CD4-positive, alpha-beta T cell treated with Interferon alpha-2 for 1 hour (primary cell): ENCODE measurements at regions not wholly inside any gene's neighbourhood (a gene's known extent, or its start where the extent isn't known, plus 50 kb on each side); places are given as distances from the start of the nearest gene placed in this dataset.

Experiments
- DNase-seq, 2 donors: peaks; one replicate each; pipeline ENCODE4 v3.0.0-alpha.2; 2020 to 2022

- no peak for DNase-seq
Measured at GRCh38 chr11:127106938-127107337, 106.4 kb upstream of the KIRREL3 start.

- DNase-seq, result no peak
Measured at GRCh38 chr11:127105593-127106541, 105.3 kb upstream of the KIRREL3 start.

GRCh38 chr11:127103586-127104388 lies 103.2 kb upstream of the KIRREL3 start:
- DNase-seq, result no peak

GRCh38 chr11:127098684-127099083 lies 98.1 kb upstream of the KIRREL3 start:
- no peak for DNase-seq

- no peak for DNase-seq
Measured at GRCh38 chr11:127080735-127081134, 80.2 kb upstream of the KIRREL3 start.

DNA sequence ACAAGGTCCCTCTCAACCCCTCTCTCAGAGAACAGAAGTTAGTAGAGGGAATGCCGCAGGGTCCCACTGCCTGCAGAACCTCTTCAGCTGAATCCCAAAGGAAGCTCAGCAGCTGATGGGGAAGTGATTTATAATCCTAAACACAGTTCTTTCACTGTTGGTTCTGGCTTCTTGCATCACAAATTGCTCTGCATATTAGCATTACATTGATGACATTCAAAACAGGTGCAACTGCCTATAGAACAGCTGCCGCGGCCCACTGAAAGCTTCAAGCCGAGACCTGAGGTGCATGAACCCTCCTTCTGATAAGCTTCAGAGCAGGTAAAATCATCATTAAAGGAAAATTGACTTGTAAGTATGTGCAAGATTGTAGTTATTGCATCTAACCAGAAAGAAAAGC lies 75.2 kb upstream of the KIRREL3 start:
- no peak for DNase-seq

- no peak for DNase-seq
Measured at GRCh38 chr11:127074151-127074761, 73.7 kb upstream of the KIRREL3 start.

- DNase-seq, result no peak
Measured at GRCh38 chr11:127073621-127074020, 73.1 kb upstream of the KIRREL3 start.

- no peak for DNase-seq
Measured at GRCh38 chr11:127071606-127072005, 71.0 kb upstream of the KIRREL3 start.

GRCh38 chr11:127070808-127071207 lies 70.2 kb upstream of the KIRREL3 start:
- DNase-seq, result no peak

GRCh38 chr11:127066401-127067090 lies 66.0 kb upstream of the KIRREL3 start:
- DNase-seq, result no peak

- no peak for DNase-seq
Measured at GRCh38 chr11:127063241-127063640, 62.7 kb upstream of the KIRREL3 start.

- no peak for DNase-seq
Measured at GRCh38 chr11:127061947-127062346, 61.4 kb upstream of the KIRREL3 start.

- no peak for DNase-seq
Measured at GRCh38 chr11:127059750-127060149, 59.2 kb upstream of the KIRREL3 start.

GRCh38 chr11:127059286-127059685 lies 58.7 kb upstream of the KIRREL3 start:
- no peak for DNase-seq

DNA sequence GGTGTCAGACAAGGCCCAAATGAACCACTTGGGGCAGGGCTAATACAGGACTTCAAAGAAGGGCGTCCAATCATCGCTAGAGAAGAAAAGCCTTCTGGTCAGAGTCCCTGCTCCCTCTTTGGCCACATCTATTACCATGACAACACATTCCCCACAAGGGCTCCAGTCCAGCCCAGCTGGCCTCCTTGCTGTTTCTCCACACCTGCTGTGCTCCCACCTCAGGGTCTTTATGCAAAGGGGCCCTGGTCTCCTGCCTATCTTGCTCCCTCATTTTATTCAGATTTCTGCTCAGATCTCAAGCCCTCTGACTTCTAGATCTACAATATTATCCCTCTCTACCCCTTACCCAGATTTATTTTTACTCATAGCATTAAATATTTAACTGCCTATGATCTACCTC lies 58.0 kb upstream of the KIRREL3 start:
- no peak for DNase-seq

DNA sequence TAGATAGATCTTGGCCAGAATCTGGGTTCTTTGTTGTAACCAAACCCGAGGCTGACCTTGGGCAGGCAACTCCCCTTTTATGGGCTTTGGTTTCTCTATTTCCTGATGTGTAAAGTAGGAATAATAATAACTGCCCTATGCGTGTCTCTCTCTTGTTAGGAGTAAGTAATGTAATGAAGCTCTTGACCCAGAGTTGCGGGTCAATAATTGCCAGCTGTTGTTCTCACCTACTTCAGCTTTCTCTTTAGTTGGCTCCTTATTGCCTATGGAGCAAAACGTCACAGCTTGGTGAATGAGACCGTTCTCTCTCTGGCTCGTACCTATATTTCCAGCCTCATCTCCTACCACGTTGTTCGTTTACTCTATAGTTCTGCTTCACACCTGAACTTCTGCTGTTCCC lies 56.6 kb upstream of the KIRREL3 start:
- no peak for DNase-seq

DNA sequence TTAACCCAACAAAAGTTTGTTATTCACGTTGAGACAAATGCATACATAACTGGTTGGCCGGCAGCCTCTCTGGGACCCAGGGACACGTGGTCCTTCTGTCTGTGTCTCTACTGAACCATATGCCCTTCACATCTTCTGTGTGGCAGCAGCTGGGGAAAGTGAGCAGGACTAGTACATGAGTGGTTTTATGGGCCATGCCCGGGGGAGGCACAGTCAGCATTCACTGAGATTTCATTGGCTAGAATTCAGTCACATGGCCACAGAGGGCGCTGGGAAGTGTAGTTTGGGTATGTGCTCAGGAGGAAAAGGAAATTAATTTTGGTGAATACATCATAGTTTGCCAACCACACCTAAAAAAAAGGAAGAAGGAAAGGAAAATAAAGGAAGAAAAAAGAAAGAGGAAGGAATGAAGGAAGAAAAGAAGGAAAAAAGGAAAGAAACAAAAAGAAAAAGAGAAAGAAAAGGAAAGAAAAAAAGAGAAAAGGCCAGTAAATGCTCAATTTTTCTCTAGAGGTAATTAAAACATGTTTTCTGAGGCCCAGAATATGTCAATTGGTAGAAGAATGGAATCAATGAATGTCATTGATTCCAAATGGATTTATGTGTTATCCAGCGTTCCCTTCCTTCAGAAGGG lies 55.9 kb upstream of the KIRREL3 start:
- DNase-seq, result no peak

DNA sequence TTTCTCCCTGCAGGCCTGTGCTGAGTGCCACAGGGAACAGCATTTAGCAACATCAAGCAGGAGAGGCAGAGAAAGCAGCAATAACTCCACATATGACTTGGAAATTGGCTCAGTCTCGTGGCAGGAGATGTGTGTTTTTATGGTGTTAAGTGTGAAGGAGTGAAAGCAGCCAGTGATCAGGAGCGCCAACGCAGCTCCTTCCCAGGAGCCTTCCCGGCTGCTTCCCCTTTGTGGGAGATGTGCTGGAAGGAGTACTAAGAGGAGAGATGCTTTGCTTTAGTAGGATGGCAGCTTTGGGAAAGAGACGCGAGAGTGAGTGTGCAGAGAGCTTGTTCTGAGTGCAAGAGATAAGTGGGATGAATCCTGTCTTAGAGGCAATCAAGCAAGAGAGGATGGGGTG lies 54.7 kb upstream of the KIRREL3 start:
- no peak for DNase-seq

DNA sequence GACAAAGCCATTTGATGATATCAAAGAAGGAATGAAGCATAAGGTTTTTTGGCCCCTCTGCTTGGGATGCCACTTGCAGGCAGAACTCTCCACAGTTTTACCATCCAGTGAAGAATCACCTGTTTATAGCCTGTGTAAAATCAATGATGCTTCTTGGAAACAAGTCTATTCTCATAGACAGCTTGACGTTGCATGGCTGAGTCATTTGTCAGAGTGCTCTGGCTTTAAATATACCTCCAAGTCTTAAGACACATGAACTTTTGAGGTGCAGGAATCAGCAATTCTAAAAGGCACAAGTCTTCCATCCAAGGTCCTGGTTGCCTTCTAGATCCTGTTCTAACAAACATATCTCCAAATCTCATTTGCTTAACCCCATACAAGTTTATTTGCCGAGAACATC lies 53.6 kb upstream of the KIRREL3 start:
- no peak for DNase-seq

- no peak for DNase-seq
Measured at GRCh38 chr11:127052404-127052803, 51.8 kb upstream of the KIRREL3 start.
